Transverse colon (tissue), 4 donors: ENCODE measurements at regions not wholly inside any gene's neighbourhood (a gene's known extent, or its start where the extent isn't known, plus 50 kb on each side); places are given as distances from the start of the nearest gene placed in this dataset.

Experiments used
- DNase-seq: peaks from one replicate; pipeline ENCODE4 v3.0.0-alpha.2; 2019
- H3K27ac ChIP-seq, 4 donors: fragments of 200-600 bp; sonication (generic); 2 replicates each; pipeline ENCODE4 v1.5.1; 2016 to 2018; ENCODE audit warnings: inconsistent platforms in 4 of 4
- H3K27me3 ChIP-seq: fragments of 200-600 bp; sonication (generic); 2 replicates; pipeline ENCODE4 v1.5.1; 2017; ENCODE audit warnings: inconsistent platforms
- H3K36me3 ChIP-seq, 4 donors: fragments of 200-600 bp; sonication (generic); 2 replicates each; pipeline ENCODE4 v1.5.1; 2017 to 2019; ENCODE audit warnings: inconsistent platforms in 4 of 4
- H3K4me1 ChIP-seq, 4 donors: fragments of 200-600 bp; sonication (generic); 2 replicates each; pipeline ENCODE4 v1.5.1; 2017 to 2020; ENCODE audit warnings: inconsistent platforms in 4 of 4
- H3K4me3 ChIP-seq, 4 donors: fragments of 200-600 bp; sonication (generic); 1 replicate in 1 of 4; 2 replicates in 3 of 4; pipeline versions ENCODE4 v1.5.1 to v1.6.1; 2017 to 2019; ENCODE audit warnings: inconsistent platforms in 4 of 4
- H3K9me3 ChIP-seq, 2 donors: fragments of 200-600 bp; sonication (generic); 2 replicates each; pipeline ENCODE4 v1.5.1; 2017 to 2019; ENCODE audit warnings: inconsistent platforms in 2 of 2
- CTCF ChIP-seq, 5 experiments: fragments of 200-600 bp in 3 of 5; fragments of 450-650 bp in 2 of 5; sonication (generic) in 3 of 5; IDR thresholded peaks; 1 replicate in 2 of 5; 2 replicates in 3 of 5; pipeline ENCODE4 v1.5.1; 2016 to 2017; ENCODE audit warnings: antibody characterized with exemption in 5 of 5, inconsistent platforms in 3 of 5, mild to moderate bottlenecking in 2 of 5, moderate library complexity in 1 of 5
- EP300 ChIP-seq: sonication (generic); formaldehyde crosslinking; IDR thresholded peaks from one replicate; pipeline ENCODE4 v1.6.1; 2017; ENCODE audit warnings: antibody characterized with exemption, low read depth
- POLR2A ChIP-seq: fragments of 450-650 bp; IDR thresholded peaks from one replicate; pipeline ENCODE4 v1.6.1; 2016; ENCODE audit warnings: antibody characterized with exemption, mild to moderate bottlenecking, moderate library complexity
- POLR2AphosphoS5 ChIP-seq, 3 donors: sonication (generic); formaldehyde crosslinking; IDR thresholded peaks; one replicate each; pipeline ENCODE4 v1.6.1; 2016; ENCODE audit warnings: antibody characterized with exemption in 3 of 3
- WGBS, 2 donors: methylation state at CpG; one replicate each; pipeline ENCODE4 v1.1.5; 2018; ENCODE audit warnings: low coverage in 1 of 2; 5-methylcytosine and 5-hydroxymethylcytosine counted together
- in situ Hi-C, 4 donors: fragments of 200-750 bp; cut with MboI; loops; one replicate each; pipeline versions ENCODE4 v1.15.0 to v1.15.1; 2017; ENCODE audit warnings: low sequenced_read_pairs in 3 of 4, low pct_ligation_motif_present in 1 of 4, low pct_unique_long_range_greater_than_20kb in 1 of 4
- intact Hi-C: fragments of 100-400 bp; cut with DNase I; formaldehyde crosslinking; loops from one replicate; pipeline ENCODE4 v1.15.1; 2023; ENCODE audit warnings: low total_unique reads

DNA sequence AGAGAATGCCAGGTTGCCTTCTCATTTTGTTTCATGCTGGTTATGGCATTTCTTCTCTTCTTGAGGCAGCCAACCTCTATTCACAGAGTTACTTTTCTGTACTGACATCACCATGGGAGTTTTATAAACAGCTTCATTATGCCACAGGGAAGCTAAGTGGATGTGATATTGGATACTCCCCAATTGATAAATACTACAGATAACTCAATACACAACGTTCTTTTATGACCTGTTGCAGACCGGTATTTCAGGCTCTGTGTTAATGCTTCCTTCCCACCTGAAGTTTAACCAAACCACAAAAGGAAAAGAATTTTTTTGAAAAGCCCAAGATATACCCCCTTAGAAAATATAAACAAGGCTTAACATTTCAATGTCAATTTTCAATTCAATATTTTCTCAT is 258.3 kb upstream of the SOX11 start:
- 30 to 35% methylated on average over 2 of the region's 2 CpGs for WGBS, 2 donors
- DNase-seq = no peak
- intact Hi-C loops (no loop called here), in situ Hi-C loops (no loop called here)
- Histone ChIP-seq H3K27ac (no peak overlapping the region), H3K4me1 (no peaks in the 10 kb centered on the region), H3K36me3 (no peaks in the 10 kb centered on the region), H3K4me3 (no peak overlapping the region), H3K27me3 (no peaks in the 10 kb centered on the region), H3K9me3 (no peaks in the 10 kb centered on the region)
- TF ChIP-seq POLR2AphosphoS5 (IDR thresholded peaks at IDR 0.05) = no peak
- TF ChIP-seq POLR2A = no peak
- TF ChIP-seq CTCF (IDR thresholded peaks at IDR 0.05) = no peak
- TF ChIP-seq EP300 = no peak

DNA sequence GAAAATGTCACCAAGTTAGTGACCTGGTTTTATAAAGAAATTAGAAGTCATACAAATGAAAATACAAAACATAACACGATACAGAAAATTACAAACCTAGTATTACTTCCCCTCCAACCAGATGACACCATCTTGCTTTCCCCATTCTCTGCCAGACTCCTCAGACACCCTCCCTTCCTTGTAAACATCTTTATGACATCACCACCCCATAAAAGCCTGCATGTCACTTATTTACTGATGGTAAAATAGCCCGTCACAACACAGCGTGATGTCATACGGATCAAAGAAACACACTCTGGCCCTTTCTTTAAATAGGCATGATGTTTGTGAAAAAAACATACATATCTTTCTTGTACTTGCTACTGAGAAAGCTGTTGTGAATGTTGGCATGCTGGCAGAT is 254.8 kb upstream of the SOX11 start:
- intact Hi-C loops = no loop called here
- DNase-seq = no peak
- no peaks in the 10 kb centered on the region for H3K4me1 ChIP-seq

DNA sequence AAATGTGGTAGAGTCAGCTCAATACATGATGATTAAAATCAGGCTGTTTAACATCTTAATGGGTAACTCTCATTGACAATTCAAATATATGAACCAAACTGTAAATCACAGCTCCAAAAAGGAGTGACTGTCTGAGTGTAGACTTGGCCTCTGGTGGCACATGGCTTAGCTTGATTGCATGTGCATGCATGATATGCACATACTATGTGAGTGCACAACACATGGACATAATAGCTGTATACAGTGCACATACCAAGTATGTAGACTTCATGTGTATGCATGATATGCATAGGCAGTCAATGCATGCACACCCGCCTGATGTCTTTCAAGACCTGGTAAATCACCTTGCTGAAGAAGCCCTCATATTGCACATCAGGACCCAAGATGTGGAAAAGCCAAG is 252.0 kb upstream of the SOX11 start:
- no peak for TF ChIP-seq CTCF (IDR thresholded peaks at IDR 0.05)
- no peak for TF ChIP-seq POLR2AphosphoS5 (IDR thresholded peaks at IDR 0.05)
- TF ChIP-seq EP300 = no peak
- TF ChIP-seq POLR2A = no peak
- H3K4me1 ChIP-seq = no peaks in the 10 kb centered on the region
- no peaks in the 10 kb centered on the region for H3K27me3 ChIP-seq
- no peak for DNase-seq
- no peaks in the 10 kb centered on the region for H3K36me3 ChIP-seq
- intact Hi-C loops (no loop called here), in situ Hi-C loops (no loop called here)
- no peak overlapping the region for H3K27ac ChIP-seq
- H3K9me3 ChIP-seq = no peaks in the 10 kb centered on the region
- 75% methylated on average over 1 of the region's 1 CpG; no CpG with 5 or more reads in 1 of the 2 donors for WGBS, 2 donors
- no peak overlapping the region for H3K4me3 ChIP-seq

More for the DNA sequence above, 254.8 kb upstream of the SOX11 start:
- H3K9me3 ChIP-seq = no peaks in the 10 kb centered on the region
- in situ Hi-C loops = no loop called here
- TF ChIP-seq POLR2AphosphoS5 (IDR thresholded peaks at IDR 0.05) = no peak
- TF ChIP-seq CTCF (IDR thresholded peaks at IDR 0.05) = no peak
- no peak for TF ChIP-seq EP300
- TF ChIP-seq POLR2A = no peak
- WGBS, 2 donors = 76 to 79% methylated on average over 4 of the region's 4 CpGs
- H3K4me3 ChIP-seq = no peak overlapping the region
- H3K36me3 ChIP-seq = no peaks in the 10 kb centered on the region
- no peaks in the 10 kb centered on the region for H3K27me3 ChIP-seq
- H3K27ac ChIP-seq = no peak overlapping the region

GRCh38 chr2:5442736-5443135 is 249.4 kb upstream of the SOX11 start:
- no peak for DNase-seq
- Histone ChIP-seq H3K27ac (no peak overlapping the region), H3K4me3 (no peak overlapping the region), H3K9me3 (no peaks in the 10 kb centered on the region), H3K27me3 (no peaks in the 10 kb centered on the region), H3K36me3 (no peaks in the 10 kb centered on the region), H3K4me1 (no peaks in the 10 kb centered on the region)
- WGBS, 2 donors = 80 to 94% methylated on average over 7 to 9 of the region's 9 CpGs
- TF ChIP-seq POLR2AphosphoS5 (IDR thresholded peaks at IDR 0.05) = no peak
- no peak for TF ChIP-seq EP300
- TF ChIP-seq CTCF (IDR thresholded peaks at IDR 0.05) = no peak
- TF ChIP-seq POLR2A = no peak
- in situ Hi-C loops (no loop called here), intact Hi-C loops (no loop called here)
